ENCODE measurements at regions not wholly inside any gene's neighbourhood (a gene's known extent, or its start where the extent isn't known, plus 50 kb on each side); places are given as distances from the start of the nearest gene placed in this dataset.

GRCh38 chr9:32837551-32838058, 54.3 kb downstream of the TMEM215 start:
- no peak for DNase-seq (ENCODE audit: low spot score)

- no peak for DNase-seq (ENCODE audit: low spot score)
Observed at GRCh38 chr9:32839013-32839885, 55.9 kb downstream of the TMEM215 start.

- DNase-seq (ENCODE audit: low spot score) = no peak
Observed at GRCh38 chr9:32841314-32841713, 58.0 kb downstream of the TMEM215 start.

- DNase-seq (ENCODE audit: low spot score) = no peak
Observed at GRCh38 chr9:32843295-32843694, 60.0 kb downstream of the TMEM215 start.

GRCh38 chr9:32844259-32844658, 60.9 kb downstream of the TMEM215 start:
- DNase-seq (ENCODE audit: low spot score) = no peak

- DNase-seq (ENCODE audit: low spot score) = no peak
Observed at GRCh38 chr9:32854271-32854670, 70.9 kb downstream of the TMEM215 start.

- no peak for DNase-seq (ENCODE audit: low spot score)
Observed at GRCh38 chr9:32855752-32856151, 72.4 kb downstream of the TMEM215 start.

- DNase-seq (ENCODE audit: low spot score) = no peak
Observed at GRCh38 chr9:32863291-32863690, 80.0 kb downstream of the TMEM215 start.

GRCh38 chr9:32864971-32865370, 81.6 kb downstream of the TMEM215 start:
- no peak for DNase-seq (ENCODE audit: low spot score)

GRCh38 chr9:32866273-32866672, 82.9 kb downstream of the TMEM215 start:
- DNase-seq (ENCODE audit: low spot score) = no peak

GRCh38 chr9:32867026-32867425, 83.7 kb downstream of the TMEM215 start:
- DNase-seq (ENCODE audit: low spot score) = no peak

- no peak for DNase-seq (ENCODE audit: low spot score)
Observed at GRCh38 chr9:32867601-32868204, 84.4 kb downstream of the TMEM215 start.

- DNase-seq (ENCODE audit: low spot score) = no peak
Observed at GRCh38 chr9:32869404-32869803, 86.1 kb downstream of the TMEM215 start.

GRCh38 chr9:32873131-32873530, 89.8 kb downstream of the TMEM215 start:
- DNase-seq (ENCODE audit: low spot score) = no peak

GRCh38 chr9:32873553-32873952, 90.2 kb downstream of the TMEM215 start:
- DNase-seq (ENCODE audit: low spot score) = no peak

- DNase-seq (ENCODE audit: low spot score) = no peak
Observed at GRCh38 chr9:32875242-32875641, 91.9 kb downstream of the TMEM215 start.

GRCh38 chr9:32875748-32876147, 92.4 kb downstream of the TMEM215 start:
- DNase-seq (ENCODE audit: low spot score) = no peak

GRCh38 chr9:32877103-32877502, 93.8 kb downstream of the TMEM215 start:
- DNase-seq (ENCODE audit: low spot score) = no peak

GRCh38 chr9:32877639-32878217, 94.4 kb downstream of the TMEM215 start:
- DNase-seq (ENCODE audit: low spot score) = no peak

- no peak for DNase-seq (ENCODE audit: low spot score)
Observed at GRCh38 chr9:32879335-32879734, 96.0 kb downstream of the TMEM215 start.

GRCh38 chr9:32881948-32882347, 98.6 kb downstream of the TMEM215 start:
- no peak for DNase-seq (ENCODE audit: low spot score)

GRCh38 chr9:32882705-32883104, 99.4 kb downstream of the TMEM215 start:
- no peak for DNase-seq (ENCODE audit: low spot score)

- no peak for DNase-seq (ENCODE audit: low spot score)
Observed at GRCh38 chr9:32884482-32884881, 101.1 kb downstream of the TMEM215 start.
